GM19467 (cell line): ENCODE measurements at regions not wholly inside any gene's neighbourhood (a gene's known extent, or its start where the extent isn't known, plus 50 kb on each side); places are given as distances from the start of the nearest gene placed in this dataset.

Experiments
- ATAC-seq: cut with Tn5 transposase; IDR thresholded peaks from one replicate; pipeline ENCODE4 v1.9.1; 2021; ENCODE audit warnings: mild to moderate bottlenecking, moderate library complexity; ENCODE audit not compliant: unreplicated experiment

DNA sequence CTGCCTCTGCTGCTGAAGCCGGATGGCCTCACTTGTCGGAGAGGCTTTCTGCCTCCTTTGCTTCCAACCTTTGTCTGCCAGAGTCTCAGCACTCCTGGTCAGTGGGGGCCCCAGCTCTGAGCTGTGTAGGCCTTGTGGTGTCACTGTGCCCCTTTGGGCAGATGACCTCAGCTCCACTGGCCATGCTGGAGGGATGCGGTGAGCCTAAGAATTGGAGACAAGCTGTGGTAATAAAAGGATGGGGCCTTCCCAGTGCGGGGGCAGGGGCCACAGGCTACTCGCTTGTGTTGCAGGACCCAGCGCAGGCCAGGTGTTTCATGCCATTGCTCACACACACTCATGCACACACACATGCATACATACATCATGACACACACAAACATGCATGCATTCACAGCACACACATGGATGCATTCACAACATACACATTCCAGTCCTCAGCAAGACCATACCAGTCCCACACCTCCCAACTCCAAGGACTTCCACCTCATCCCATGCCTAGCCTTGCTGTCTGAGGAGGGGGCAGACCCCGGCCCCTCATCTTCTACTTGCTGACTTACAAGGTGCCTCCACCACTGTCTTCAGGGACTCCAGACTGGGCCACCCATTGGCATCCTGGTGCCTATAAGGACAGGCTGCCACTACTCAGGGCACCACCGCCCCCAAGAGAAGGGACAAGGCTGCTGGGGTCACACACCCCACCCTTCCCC, 237.7 kb downstream of the SYK start:
- ATAC-seq = no peak

GRCh38 chr9:91039835-91040140, 238.2 kb downstream of the SYK start:
- ATAC-seq = no peak

DNA sequence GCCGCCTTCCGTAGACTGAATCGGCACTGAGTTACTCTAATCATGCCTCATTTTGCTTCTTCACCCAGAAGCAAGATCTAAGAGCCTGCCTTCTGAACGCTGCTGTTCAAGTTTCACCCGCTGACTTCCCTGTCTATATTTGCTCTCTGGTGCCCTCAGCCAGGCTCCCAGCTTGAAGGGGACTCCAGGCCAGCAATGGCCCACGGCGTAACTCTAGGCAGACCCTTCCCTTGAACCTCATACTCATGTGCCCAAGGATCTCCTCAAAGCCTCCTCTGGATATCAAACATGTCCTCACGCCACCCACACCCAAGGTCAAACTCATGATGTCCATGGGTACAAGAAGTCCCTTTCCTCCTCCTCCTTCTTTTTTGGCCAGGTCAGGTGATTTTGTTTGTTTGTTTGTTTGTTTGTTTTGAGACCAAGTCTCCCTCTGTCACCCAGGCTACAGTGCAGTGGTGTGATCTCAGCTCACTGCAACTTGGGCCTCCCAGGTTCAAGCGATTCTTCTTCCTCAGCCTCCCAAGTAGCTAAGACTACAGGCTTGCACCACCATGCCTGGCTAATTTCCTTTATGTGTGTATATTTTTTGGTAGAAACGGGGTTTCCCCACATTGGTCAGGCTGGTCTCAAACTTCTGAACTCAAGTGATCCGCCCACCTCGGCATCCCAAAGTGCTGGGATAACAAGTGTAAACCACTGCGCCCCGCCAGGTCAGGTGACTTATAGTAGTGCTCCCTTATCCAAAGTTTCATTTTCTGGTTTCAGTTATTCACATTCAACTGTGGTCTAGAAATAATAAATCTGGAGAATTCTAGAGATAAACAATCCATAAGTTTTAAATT, 239.0 kb downstream of the SYK start:
- no peak for ATAC-seq

- ATAC-seq = no peak
Measured at GRCh38 chr9:91042024-91042423, 240.4 kb downstream of the SYK start.

GRCh38 chr9:91042541-91042940, 240.9 kb downstream of the SYK start:
- ATAC-seq = no peak

DNA sequence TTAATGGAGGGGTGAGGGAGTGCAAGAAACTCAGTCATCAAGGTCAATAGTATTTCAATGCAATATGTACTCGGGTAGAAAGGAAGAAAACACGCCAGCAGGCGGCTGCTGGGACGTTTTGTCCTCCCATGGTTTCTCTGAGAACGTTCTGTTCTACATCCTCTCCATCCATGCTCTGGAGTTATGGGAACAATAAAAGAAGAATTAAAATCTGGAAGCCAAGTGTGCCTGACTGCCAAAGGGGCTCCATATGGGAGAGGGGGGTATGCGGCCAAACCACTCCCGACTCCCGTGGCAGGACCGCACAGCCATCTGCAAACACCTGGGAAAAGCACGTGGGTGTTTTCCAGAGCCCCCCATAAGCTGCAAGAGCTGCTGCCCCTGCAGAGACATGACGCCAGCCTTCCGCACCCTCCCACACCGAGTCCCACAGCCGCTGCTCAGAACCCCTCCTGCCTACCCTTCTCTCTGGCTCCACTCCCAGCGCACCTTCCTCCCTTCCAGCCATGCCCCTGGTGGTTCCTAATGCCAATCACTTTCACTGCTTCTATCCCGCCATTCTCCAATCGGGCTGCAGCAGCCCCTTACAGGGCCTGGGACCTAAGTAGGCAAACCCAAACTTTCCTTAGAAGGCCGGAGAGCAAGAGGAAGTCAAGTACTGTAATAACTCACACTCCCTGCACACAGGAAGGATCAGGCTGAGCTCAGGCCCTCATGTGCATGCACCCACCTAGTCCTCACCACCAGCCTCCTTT, 241.6 kb downstream of the SYK start:
- ATAC-seq = no peak

- ATAC-seq = no peak
Measured at GRCh38 chr9:91043811-91044175, 242.2 kb downstream of the SYK start.

GRCh38 chr9:91044354-91044753, 242.7 kb downstream of the SYK start:
- ATAC-seq = no peak

DNA sequence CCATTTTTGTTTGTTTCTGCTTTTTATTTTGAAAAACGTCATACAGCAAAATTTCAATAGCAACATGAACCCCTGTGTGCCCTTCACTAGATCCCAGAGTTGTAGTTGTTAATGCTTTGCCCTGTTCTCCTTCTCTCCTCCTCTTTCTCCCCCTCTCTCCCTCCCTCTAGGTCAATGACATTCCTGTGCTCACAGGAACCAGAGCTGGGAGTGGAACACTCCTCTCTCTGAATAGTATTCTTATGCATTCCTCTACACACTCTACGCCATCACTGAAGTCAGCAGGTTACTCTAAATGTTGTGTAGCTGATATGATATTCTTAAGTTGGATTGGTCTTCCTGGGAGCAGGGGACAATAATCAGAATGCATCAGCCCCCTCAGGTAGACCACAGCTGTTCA, 243.4 kb downstream of the SYK start:
- ATAC-seq = no peak

GRCh38 chr9:91047529-91047928, 245.9 kb downstream of the SYK start:
- no peak for ATAC-seq

DNA sequence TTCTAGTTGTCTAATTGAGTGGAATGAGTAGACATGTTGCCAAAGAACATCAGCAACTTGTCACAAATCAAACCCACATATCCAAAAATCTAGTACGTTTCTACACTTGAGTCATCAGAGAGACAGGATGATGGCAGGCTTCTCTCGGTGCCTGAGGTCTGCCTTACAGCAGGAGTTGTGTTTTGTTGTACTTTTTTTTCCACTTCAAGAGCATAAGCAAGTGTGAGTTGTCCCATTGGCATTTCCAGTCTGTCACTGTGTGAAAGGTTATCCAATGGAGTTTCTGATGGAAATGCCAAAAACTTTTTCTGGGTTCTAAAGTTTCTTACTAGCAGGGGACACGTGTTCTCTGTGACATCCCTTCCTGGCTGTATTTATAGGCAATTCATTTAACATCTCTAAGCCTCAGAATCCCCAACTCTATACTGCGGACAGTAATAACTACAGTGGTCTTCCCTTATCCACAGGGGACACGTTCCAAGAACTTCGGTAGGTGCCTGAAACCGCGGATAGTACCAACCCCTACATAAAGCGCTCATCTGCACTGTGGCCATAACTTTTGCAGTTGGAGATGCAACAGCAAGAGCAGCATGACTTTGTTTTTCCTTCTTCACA, 246.5 kb downstream of the SYK start:
- ATAC-seq = no peak

DNA sequence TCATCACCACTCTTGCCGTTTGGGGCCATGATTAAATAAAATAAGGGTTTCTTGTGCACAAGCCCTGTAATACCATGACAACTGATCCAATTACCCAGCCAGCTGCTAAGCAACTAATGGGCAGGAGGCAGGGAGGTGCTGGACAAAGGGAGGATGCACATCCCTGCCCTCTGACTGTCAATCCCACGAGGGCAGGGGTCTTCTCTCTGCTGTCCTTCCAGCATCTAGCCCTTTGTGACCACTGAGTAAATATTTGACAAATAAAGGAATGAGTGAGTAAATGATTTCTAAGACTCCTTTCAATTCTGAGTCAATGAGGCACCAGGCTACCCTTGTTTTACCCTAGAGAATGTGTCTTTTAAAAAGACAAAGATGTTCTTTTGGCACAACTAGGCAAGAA, 247.1 kb downstream of the SYK start:
- no peak for ATAC-seq

DNA sequence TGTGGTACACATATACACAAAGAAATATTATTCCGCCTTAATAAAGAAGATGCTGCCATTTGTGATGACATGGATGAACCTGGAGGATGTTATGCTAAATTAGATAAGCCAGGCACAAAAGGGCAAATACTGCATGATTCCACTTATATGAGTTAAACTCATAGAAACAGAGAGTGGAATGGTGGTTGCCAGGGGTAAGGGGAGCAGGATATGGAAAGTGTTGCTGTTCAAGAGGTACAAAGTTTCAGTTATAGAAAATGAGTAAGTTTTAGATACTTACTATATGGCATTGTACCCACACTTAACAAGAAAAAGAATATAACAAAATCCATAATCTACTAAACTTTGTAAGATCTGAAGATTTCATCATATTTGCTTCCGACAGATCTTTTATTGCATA, 252.2 kb downstream of the SYK start:
- ATAC-seq = no peak

GRCh38 chr9:91055845-91056244, 254.2 kb downstream of the SYK start:
- no peak for ATAC-seq

GRCh38 chr9:91056486-91056885, 254.9 kb downstream of the SYK start:
- ATAC-seq = no peak

GRCh38 chr9:91056917-91057316, 255.3 kb downstream of the SYK start:
- no peak for ATAC-seq

DNA sequence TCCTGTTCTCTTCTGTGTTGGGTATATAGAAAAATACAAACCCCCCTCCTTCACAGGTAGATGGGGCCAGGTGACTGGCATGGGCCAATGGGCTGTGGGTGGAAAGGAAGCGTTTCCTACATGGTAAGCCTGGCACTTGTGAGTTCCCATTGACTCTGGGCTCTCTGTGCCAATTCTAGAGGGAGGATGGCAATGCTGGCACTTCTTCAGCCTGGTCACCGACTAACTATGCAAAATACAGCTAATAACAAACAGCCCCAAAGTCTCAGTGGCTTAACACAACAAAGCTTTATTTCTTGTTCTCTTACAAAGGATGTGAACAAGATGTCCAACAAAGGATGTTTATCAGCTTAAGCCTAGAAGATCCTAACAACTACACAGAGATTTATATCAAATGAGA, 258.1 kb downstream of the SYK start:
- ATAC-seq = no peak

DNA sequence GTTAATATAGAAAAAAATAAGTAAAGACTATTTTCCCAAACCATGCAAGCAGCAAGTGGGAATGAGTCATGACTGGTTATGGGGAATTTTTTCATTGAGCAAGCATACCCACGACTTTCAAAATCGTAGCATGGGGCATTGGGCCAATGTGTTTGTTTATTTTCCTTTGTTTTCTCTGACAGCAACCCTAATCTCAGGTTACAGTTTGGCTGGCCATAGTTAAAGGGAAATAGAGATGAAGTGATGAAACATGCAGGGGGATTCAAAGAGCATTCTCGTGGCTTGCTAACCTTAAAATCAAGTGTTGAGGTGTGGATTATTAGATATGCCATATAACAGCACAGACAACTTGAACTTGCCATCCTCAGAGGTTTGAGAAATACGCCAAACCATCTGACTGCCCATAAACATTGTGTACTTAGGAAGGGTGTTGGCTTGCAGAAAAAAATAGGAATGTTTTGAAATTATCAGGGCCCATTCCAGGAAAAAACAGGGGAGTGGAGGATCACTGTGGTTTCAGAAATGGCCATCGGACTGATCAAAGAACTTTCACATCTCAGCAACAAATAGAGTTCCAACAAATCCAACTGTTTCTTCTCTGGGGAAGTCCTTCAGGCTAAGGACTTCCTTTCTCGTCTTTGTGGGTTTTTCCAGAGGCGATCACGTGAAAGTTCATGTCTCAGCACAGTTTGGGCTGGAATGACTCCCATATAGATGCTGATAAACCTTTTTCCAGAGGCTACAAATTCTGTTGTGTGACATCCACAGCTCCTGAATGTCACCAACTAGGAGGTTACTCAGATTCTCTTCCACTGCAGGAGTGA, 259.1 kb downstream of the SYK start:
- no peak for ATAC-seq

DNA sequence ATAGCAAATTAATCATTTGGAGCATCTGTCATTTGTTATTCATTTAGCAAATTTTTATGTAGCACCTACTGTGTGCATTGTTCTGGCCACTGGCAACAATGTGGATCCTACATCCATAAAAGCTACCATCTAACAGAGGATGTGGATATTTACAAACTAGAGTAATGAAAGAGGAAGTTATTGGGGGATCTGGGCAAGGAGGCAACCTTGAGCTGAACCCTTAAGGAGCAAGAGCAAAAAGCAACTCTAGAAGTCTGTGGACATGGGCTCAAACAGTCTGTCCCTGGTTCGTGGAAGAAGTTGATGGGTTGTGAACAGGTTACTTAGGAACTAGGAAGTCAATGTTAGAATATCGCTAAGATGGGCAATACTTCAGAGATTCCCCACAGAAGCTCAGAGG, 259.9 kb downstream of the SYK start:
- no peak for ATAC-seq

DNA sequence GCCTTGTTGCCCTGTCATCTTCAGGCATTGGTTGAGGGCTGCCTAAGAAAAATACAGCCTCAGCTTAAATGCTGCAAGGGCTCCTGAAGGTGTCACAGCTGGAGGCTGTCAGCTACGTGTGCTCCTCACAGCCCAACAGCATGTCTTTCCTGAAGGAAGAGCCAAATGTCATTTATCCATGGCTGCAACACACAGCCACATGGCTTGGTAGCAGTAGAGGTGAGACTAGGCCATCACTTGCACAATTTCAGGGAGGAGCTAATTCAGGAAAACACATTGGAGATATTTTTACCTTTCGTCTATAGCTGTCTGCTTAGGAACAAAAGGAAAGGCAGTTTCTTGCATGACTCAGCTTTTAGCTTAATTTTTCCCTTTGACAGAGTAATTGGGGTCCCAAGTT, 260.7 kb downstream of the SYK start:
- ATAC-seq = no peak

GRCh38 chr9:91063471-91063870, 261.9 kb downstream of the SYK start:
- ATAC-seq = no peak
